ENCODE measurements at regions not wholly inside any gene's neighbourhood (a gene's known extent, or its start where the extent isn't known, plus 50 kb on each side); places are given as distances from the start of the nearest gene placed in this dataset.

DNA sequence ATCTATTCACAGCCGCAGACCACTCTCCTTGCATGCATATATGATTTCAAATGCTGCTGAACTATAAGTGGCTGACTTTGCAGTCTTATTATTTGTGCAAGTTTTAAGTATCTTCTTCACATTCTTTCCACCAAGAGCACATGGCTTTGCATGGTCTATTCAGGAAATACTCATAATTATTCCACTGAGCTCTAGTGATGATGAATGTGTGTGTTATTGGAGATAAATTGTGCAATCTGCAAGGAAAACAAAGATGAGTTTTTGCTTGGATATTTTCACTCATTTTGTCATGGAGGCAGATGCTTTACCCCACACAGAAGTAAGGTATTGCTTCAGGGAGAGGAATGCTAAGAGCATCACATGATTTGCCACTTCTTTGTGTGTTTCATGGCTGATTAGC is 764.6 kb downstream of the TBC1D32 start:
- TF ChIP-seq, protein P1, sequence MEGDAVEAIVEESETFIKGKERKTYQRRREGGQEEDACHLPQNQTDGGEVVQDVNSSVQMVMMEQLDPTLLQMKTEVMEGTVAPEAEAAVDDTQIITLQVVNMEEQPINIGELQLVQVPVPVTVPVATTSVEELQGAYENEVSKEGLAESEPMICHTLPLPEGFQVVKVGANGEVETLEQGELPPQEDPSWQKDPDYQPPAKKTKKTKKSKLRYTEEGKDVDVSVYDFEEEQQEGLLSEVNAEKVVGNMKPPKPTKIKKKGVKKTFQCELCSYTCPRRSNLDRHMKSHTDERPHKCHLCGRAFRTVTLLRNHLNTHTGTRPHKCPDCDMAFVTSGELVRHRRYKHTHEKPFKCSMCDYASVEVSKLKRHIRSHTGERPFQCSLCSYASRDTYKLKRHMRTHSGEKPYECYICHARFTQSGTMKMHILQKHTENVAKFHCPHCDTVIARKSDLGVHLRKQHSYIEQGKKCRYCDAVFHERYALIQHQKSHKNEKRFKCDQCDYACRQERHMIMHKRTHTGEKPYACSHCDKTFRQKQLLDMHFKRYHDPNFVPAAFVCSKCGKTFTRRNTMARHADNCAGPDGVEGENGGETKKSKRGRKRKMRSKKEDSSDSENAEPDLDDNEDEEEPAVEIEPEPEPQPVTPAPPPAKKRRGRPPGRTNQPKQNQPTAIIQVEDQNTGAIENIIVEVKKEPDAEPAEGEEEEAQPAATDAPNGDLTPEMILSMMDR (IDR thresholded peaks at IDR 0.05; ENCODE audit: control extremely low read depth, extremely low read depth, low read depth, missing control alignments): no peak
- POLR2A ChIA-PET: no interaction called here
- no peak for DNase-seq (ENCODE audit: extremely low spot score)
- CTCF ChIA-PET: interaction anchor here (1.4 kb wide), 1 partner anchor 10 kb away, joined by 3 read pairs; no protein-coding TSS in a partner anchor

DNA sequence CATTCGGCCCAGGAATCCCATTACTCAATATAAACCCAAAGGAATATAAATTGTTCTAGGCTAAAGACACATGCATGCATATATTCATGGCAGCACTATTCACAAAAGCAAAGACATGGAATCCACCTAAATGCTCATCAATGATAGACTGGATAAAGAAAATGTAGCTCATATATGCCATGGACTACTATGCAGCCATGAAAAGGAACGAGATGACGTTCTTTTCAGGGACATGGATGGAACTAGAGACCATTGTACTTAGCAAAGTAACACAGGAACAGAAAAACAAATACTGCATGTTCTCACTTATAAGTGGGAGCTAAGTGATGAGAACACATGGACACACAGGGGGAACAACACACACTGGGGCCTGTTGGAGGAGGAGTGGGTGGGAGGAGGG is 769.5 kb downstream of the TBC1D32 start:
- ChIA-PET CTCF (interaction anchor here (1.3 to 1.4 kb wide), 2 partner anchors 12 to 17 kb away, joined by 3 to 4 read pairs; no protein-coding TSS in a partner anchor), POLR2A (no interaction called here)
- TF ChIP-seq, protein P1 (IDR thresholded peaks at IDR 0.05; ENCODE audit: control extremely low read depth, extremely low read depth, low read depth, missing control alignments): no peak
- no peak for DNase-seq (ENCODE audit: extremely low spot score)

DNA sequence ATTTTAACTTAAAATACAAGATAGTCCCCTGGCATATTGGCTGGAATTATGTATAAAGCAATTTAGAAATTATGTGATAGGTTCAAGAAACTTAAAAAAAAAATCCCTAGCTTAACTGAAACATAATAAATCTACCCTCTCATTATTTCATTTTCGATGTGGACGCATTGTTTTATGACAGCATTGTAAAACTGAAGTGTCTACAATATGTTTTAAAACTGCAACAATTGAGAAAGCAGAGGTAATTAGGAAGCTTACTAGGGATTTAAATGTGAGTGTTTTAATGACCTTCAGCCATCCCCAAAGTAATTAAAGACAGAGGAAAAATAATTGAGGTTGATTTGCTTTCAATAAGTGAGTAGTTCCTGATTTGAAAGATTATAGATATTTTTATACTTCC is 776.0 kb downstream of the TBC1D32 start:
- ChIA-PET CTCF (interaction anchor here (1.9 to 2.8 kb wide), 2 partner anchors 8 to 10 kb away, joined by 5 to 8 read pairs; no protein-coding TSS in a partner anchor), POLR2A (no interaction called here)
- no peak for DNase-seq (ENCODE audit: extremely low spot score)
- TF ChIP-seq, protein P1 (IDR thresholded peaks at IDR 0.05; ENCODE audit: control extremely low read depth, extremely low read depth, low read depth, missing control alignments): no peak

DNA sequence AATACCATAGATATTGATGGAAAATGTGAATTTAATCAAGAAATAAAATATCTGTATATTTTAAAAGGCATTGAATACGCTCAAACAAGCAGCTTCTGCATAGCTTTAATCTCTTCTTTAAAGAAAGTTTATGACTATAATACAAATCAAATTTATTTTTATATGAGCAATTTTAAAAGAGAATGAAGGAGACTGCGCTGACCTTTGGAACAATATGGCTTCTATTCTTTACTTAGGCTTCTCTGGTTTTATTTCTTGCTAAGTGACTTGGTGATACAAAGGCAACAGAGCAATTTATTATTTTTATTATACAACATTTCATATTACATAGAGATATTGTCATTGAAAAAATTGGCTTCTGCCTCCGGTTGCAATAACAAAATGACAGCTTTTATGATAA is 776.7 kb downstream of the TBC1D32 start:
- ChIA-PET POLR2A (no interaction called here), CTCF (interaction anchor here (2.8 kb wide), 1 partner anchor 9 kb away, joined by 8 read pairs; no protein-coding TSS in a partner anchor)
- no peak for DNase-seq (ENCODE audit: extremely low spot score)
- TF ChIP-seq, protein P1 (IDR thresholded peaks at IDR 0.05; ENCODE audit: control extremely low read depth, extremely low read depth, low read depth, missing control alignments): no peak

DNA sequence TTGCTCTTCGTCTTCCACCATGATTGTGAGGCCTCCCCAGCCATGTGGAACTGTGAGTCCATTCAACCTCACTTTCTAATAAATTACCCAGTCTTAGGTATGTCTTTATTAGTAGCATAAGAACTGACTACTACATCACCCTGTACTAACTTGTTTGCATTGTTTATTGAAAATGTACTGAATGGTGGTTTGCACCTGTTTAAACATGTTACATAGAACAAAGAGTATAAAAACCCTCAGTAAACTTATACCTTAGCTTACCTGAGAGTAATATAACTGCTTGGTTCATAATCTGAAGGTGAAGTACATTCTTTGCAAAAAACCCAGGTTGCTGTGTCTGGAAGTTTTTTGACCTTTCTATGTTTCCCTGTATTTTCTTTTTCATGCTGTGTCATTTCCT is 777.8 kb downstream of the TBC1D32 start:
- TF ChIP-seq, protein P1 (IDR thresholded peaks at IDR 0.05; ENCODE audit: control extremely low read depth, extremely low read depth, low read depth, missing control alignments): no peak
- DNase-seq (ENCODE audit: extremely low spot score): no peak
- POLR2A ChIA-PET: no interaction called here
- CTCF ChIA-PET: no interaction called here

DNA sequence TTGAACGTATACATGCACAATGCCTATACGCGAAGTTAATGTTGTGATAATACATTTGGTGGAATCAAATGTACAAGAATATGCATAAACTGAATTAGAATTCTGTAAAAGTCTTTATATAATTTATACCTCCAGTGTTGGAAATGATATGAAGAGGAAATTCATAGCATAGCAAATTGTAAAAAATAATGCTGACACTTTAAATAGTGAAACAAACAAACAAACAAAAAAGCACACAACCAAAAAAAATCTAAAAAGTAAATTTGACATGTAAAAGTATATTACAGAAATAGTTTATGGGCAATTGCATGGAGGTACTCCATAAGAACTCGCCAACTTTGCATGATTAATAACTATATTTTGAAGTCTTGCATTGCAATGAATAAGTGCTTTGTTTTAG is 780.9 kb downstream of the TBC1D32 start:
- ChIA-PET POLR2A (no interaction called here), CTCF (no interaction called here)
- TF ChIP-seq, protein P1 (IDR thresholded peaks at IDR 0.05; ENCODE audit: control extremely low read depth, extremely low read depth, low read depth, missing control alignments): no peak
- no peak for DNase-seq (ENCODE audit: extremely low spot score)

DNA sequence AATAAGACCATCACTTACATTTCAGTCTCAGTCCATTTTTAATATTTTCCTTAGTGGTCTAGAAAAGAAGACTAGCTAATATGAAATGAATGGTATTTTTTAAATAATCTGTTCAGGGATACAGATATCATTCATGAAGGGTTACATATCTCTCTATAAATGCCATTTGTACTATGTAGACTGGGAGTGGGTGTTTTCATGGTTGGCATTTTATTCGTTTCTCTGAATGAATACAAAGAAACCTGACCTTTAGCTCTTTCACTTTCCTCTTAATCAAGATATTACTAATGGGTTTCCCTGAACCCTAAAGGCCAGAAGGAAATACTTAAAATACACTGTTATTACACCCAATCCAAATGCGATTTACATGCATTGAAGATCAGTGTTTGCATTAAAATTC is 788.9 kb downstream of the TBC1D32 start:
- CTCF ChIA-PET: no interaction called here
- no peak for DNase-seq (ENCODE audit: extremely low spot score)
- POLR2A ChIA-PET: no interaction called here
- TF ChIP-seq, protein P1 (IDR thresholded peaks at IDR 0.05; ENCODE audit: control extremely low read depth, extremely low read depth, low read depth, missing control alignments): no peak

Data from GM10248 (cell line).